GM19239 (cell line): ENCODE measurements at regions not wholly inside any gene's neighbourhood (a gene's known extent, or its start where the extent isn't known, plus 50 kb on each side); places are given as distances from the start of the nearest gene placed in this dataset.
"Not testable (repeated sequence)": the region's sequence is repeated elsewhere in the genome, so short reads cannot be mapped to it uniquely, and the experiment has no call there.

Experiments used
- DNase-seq: peaks from one replicate; pipeline ENCODE4 v3.0.0; 2011; ENCODE audit warnings: low spot score; ENCODE audit not compliant: insufficient read length
- FAIRE-seq: peaks from 2 replicates; lab custom pipeline; 2011; peaks lifted over from hg19 to GRCh38; lab: Jason Lieb, UNC

GRCh38 chr2:125185691-125186270 is 1160.7 kb downstream of the CNTNAP5 start:
- FAIRE-seq (no peak), DNase-seq (no peak)

GRCh38 chr2:125207431-125207830 is 1182.3 kb downstream of the CNTNAP5 start:
- no peak for FAIRE-seq

GRCh38 chr2:125216321-125216720 is 1191.2 kb downstream of the CNTNAP5 start:
- FAIRE-seq (no peak), DNase-seq (no peak)

More at GRCh38 chr2:125207431-125207830, 1182.3 kb downstream of the CNTNAP5 start:
- DNase-seq = no peak

- FAIRE-seq (no peak), DNase-seq (no peak)
Observed at GRCh38 chr2:125224188-125224587, 1199.1 kb downstream of the CNTNAP5 start.

GRCh38 chr2:125224830-125225229 is 1199.7 kb downstream of the CNTNAP5 start:
- FAIRE-seq = no peak
- DNase-seq = no peak

- no peak for FAIRE-seq
- no peak for DNase-seq
Observed at GRCh38 chr2:125227843-125228392, 1202.8 kb downstream of the CNTNAP5 start.

- DNase-seq (no peak), FAIRE-seq (no peak)
Observed at GRCh38 chr2:125240870-125241269, 1215.8 kb downstream of the CNTNAP5 start.

- no peak for DNase-seq
- no peak for FAIRE-seq
Observed at GRCh38 chr2:125243074-125243473, 1218.0 kb downstream of the CNTNAP5 start.

GRCh38 chr2:125254010-125254409 is 1228.9 kb downstream of the CNTNAP5 start:
- DNase-seq (no peak), FAIRE-seq (no peak)

- DNase-seq = no peak
- no peak for FAIRE-seq
Observed at GRCh38 chr2:125259451-125259850, 1234.4 kb downstream of the CNTNAP5 start.

GRCh38 chr2:125260366-125260930 is 1235.4 kb downstream of the CNTNAP5 start:
- not testable (repeated sequence) for FAIRE-seq, DNase-seq

- FAIRE-seq (no peak), DNase-seq (no peak)
Observed at GRCh38 chr2:125264453-125264852, 1239.4 kb downstream of the CNTNAP5 start.

GRCh38 chr2:125267683-125268082 is 1242.6 kb downstream of the CNTNAP5 start:
- DNase-seq (no peak), FAIRE-seq (no peak)

- FAIRE-seq (no peak), DNase-seq (no peak)
Observed at GRCh38 chr2:125272651-125273050, 1247.6 kb downstream of the CNTNAP5 start.

GRCh38 chr2:125274718-125275117 is 1249.6 kb downstream of the CNTNAP5 start:
- no peak for DNase-seq
- FAIRE-seq = no peak

GRCh38 chr2:125280265-125280664 is 1255.2 kb downstream of the CNTNAP5 start:
- FAIRE-seq (no peak), DNase-seq (no peak)

GRCh38 chr2:125281242-125281641 is 1256.2 kb downstream of the CNTNAP5 start:
- DNase-seq (no peak), FAIRE-seq (no peak)

GRCh38 chr2:125296742-125297141 is 1271.7 kb downstream of the CNTNAP5 start:
- DNase-seq = no peak
- FAIRE-seq = no peak

GRCh38 chr2:125310657-125311364 is 1285.7 kb downstream of the CNTNAP5 start:
- FAIRE-seq = no peak
- no peak for DNase-seq

- DNase-seq (no peak), FAIRE-seq (no peak)
Observed at GRCh38 chr2:125312342-125312741, 1287.3 kb downstream of the CNTNAP5 start.

GRCh38 chr2:125313806-125314205 is 1288.7 kb downstream of the CNTNAP5 start:
- FAIRE-seq = no peak
- no peak for DNase-seq
